ENCODE measurements at regions not wholly inside any gene's neighbourhood (a gene's known extent, or its start where the extent isn't known, plus 50 kb on each side); places are given as distances from the start of the nearest gene placed in this dataset.
"Not testable (repeated sequence)": the region's sequence is repeated elsewhere in the genome, so short reads cannot be mapped to it uniquely, and the experiment has no call there.

GRCh38 chr1:221862971-221863370, 121.1 kb upstream of the DUSP10 start:
- no peak for DNase-seq

- no peak for DNase-seq
Measured at GRCh38 chr1:221858818-221859611, 117.1 kb upstream of the DUSP10 start.

- not testable (repeated sequence) for DNase-seq
Measured at GRCh38 chr1:221857094-221857444, 115.2 kb upstream of the DUSP10 start.

GRCh38 chr1:221856228-221857093, 114.6 kb upstream of the DUSP10 start:
- DNase-seq = no peak

GRCh38 chr1:221855156-221855555, 113.3 kb upstream of the DUSP10 start:
- DNase-seq = no peak

- no peak for DNase-seq
Measured at GRCh38 chr1:221851336-221851735, 109.4 kb upstream of the DUSP10 start.

GRCh38 chr1:221850470-221851187, 108.7 kb upstream of the DUSP10 start:
- DNase-seq = no peak

- DNase-seq = no peak
Measured at GRCh38 chr1:221849897-221850296, 108.0 kb upstream of the DUSP10 start.

- DNase-seq = no peak
Measured at GRCh38 chr1:221849110-221849509, 107.2 kb upstream of the DUSP10 start.

GRCh38 chr1:221847676-221848075, 105.8 kb upstream of the DUSP10 start:
- DNase-seq = no peak

GRCh38 chr1:221845650-221846371, 103.9 kb upstream of the DUSP10 start:
- DNase-seq = peak; percentile 6

- no peak for DNase-seq
Measured at GRCh38 chr1:221841983-221842335, 100.1 kb upstream of the DUSP10 start.

- DNase-seq = no peak
Measured at GRCh38 chr1:221841251-221841982, 99.5 kb upstream of the DUSP10 start.

GRCh38 chr1:221840511-221841243, 98.8 kb upstream of the DUSP10 start:
- no peak for DNase-seq

- DNase-seq = no peak
Measured at GRCh38 chr1:221839782-221840395, 98.0 kb upstream of the DUSP10 start.

GRCh38 chr1:221839321-221839720, 97.4 kb upstream of the DUSP10 start:
- DNase-seq = no peak

- no peak for DNase-seq
Measured at GRCh38 chr1:221837896-221838295, 96.0 kb upstream of the DUSP10 start.

- DNase-seq = no peak
Measured at GRCh38 chr1:221834698-221835513, 93.0 kb upstream of the DUSP10 start.

- DNase-seq = no peak
Measured at GRCh38 chr1:221832617-221833016, 90.7 kb upstream of the DUSP10 start.

- DNase-seq = no peak
Measured at GRCh38 chr1:221832151-221832550, 90.3 kb upstream of the DUSP10 start.
